MM.1S (cell line): ENCODE measurements at regions not wholly inside any gene's neighbourhood (a gene's known extent, or its start where the extent isn't known, plus 50 kb on each side); places are given as distances from the start of the nearest gene placed in this dataset.

Experiments
- DNase-seq: peaks from one replicate; pipeline ENCODE4 v3.0.0-alpha.2; 2015
- H2AFZ ChIP-seq: fragments of 300-600 bp; sonication (generic); 2 replicates; pipeline ENCODE4 v1.6.0; 2016; ENCODE audit warnings: antibody characterized with exemption, low read length
- H3F3A ChIP-seq: fragments of 300-600 bp; sonication (generic); 2 replicates; pipeline ENCODE4 v1.6.1; 2016; ENCODE audit warnings: mild to moderate bottlenecking, antibody characterized with exemption, low read length, moderate library complexity, mixed read lengths; ENCODE audit not compliant: insufficient read depth
- H3K27ac ChIP-seq: fragments of 300-600 bp; sonication (generic); 2 replicates; pipeline ENCODE4 v1.5.1; 2016; ENCODE audit warnings: mild to moderate bottlenecking, low read length
- H3K27me3 ChIP-seq: fragments of 300-600 bp; sonication (generic); replicated peaks from 2 replicates; pipeline ENCODE4 v1.6.0; 2016; ENCODE audit warnings: low read length; ENCODE audit not compliant: insufficient read depth
- H3K36me3 ChIP-seq: fragments of 300-600 bp; sonication (generic); replicated peaks from 2 replicates; pipeline ENCODE4 v1.6.1; 2016; ENCODE audit warnings: mild to moderate bottlenecking, low read length, mixed read lengths; ENCODE audit not compliant: insufficient read depth
- H3K4me1 ChIP-seq: fragments of 300-600 bp; sonication (generic); 2 replicates; pipeline ENCODE4 v1.6.1; 2016; ENCODE audit warnings: low read length, mixed read lengths
- H3K4me2 ChIP-seq: fragments of 300-600 bp; sonication (generic); 2 replicates; pipeline ENCODE4 v1.6.0; 2016; ENCODE audit warnings: low read depth, low read length
- H3K4me3 ChIP-seq: fragments of 300-600 bp; sonication (generic); 2 replicates; pipeline ENCODE4 v1.5.1; 2016; ENCODE audit warnings: low read length, mixed read lengths
- H3K79me2 ChIP-seq: fragments of 300-600 bp; sonication (generic); 2 replicates; pipeline ENCODE4 v1.6.1; 2016; ENCODE audit warnings: mixed run types, low read length, mixed read lengths
- H3K9ac ChIP-seq: fragments of 300-600 bp; sonication (generic); 2 replicates; pipeline ENCODE4 v1.6.1; 2016; ENCODE audit warnings: low read length, mixed read lengths
- H3K9me2 ChIP-seq: fragments of 300-600 bp; sonication (generic); replicated peaks from 2 replicates; pipeline ENCODE4 v1.6.1; 2016; ENCODE audit warnings: mild to moderate bottlenecking, low read length, mixed read lengths; ENCODE audit not compliant: insufficient read depth
- H3K9me3 ChIP-seq: fragments of 300-600 bp; sonication (generic); replicated peaks from 2 replicates; pipeline ENCODE4 v1.6.1; 2016; ENCODE audit warnings: mild to moderate bottlenecking, low read length, mixed read lengths; ENCODE audit not compliant: insufficient read depth
- H4K20me1 ChIP-seq: fragments of 300-600 bp; sonication (generic); 2 replicates; pipeline ENCODE4 v1.6.1; 2016; ENCODE audit warnings: mild to moderate bottlenecking, low read length, moderate library complexity, mixed read lengths; ENCODE audit not compliant: insufficient read depth
- EZH2 ChIP-seq: fragments of 300-600 bp; sonication (generic); optimal IDR thresholded peaks from 2 replicates; pipeline ENCODE3; 2017; ENCODE audit warnings: low read depth, mild to moderate bottlenecking, antibody characterized with exemption, low read length, mixed read lengths
- EZH2phosphoT487 ChIP-seq: fragments of 300-600 bp; sonication (generic); IDR thresholded peaks from 2 replicates; pipeline ENCODE4 v1.6.1; 2018; ENCODE audit warnings: antibody characterized with exemption, low read length
- TF ChIP-seq, protein P1 (sequence below): fragments of 300-600 bp; sonication (generic); IDR thresholded peaks from 2 replicates; pipeline ENCODE4 v1.5.1; 2016; ENCODE audit warnings: antibody characterized with exemption, low read length, mixed read lengths

DNA sequence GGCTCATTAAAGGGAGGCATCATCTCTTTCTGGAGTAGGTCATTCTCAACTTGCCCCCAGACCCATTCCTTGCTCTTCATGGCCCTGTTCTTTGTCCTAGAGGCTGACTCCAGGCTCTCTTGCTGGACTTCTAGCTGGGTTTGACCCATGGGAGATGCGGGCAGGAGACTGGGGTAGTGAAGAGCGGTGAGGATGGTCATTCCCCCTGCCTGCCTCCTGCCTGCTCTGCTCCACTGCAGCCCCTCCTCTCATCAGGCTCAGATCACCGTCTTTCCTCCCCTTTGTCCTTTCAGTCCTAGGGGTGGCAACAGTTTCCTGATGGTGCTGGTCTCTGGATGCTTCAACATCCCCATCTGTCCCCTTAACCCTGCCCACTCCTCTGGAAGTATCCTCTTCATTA is 170.9 kb downstream of the ABHD5 start:
- no peaks in the 10 kb centered on the region for H3K79me2 ChIP-seq

DNA sequence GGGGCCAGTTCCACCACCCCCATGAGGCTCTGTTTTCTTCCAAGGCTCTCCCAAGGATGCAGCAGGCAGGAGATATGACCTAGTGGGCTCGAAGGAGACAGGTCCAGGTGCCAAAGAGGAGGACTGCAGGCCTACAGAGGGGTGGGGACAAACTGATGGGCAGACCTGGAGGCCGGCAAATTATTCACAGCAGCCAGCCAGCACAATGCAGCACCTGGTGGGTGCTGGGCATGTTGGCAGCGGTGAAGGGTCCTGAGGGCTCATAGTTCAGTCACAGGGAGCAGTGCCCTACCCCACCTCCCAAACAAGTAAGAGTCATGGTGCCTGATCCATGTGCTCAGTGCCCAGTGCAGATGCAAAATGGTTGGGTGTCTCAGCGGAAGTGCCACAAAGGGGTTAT is 171.7 kb downstream of the ABHD5 start:
- no peaks in the 10 kb centered on the region for H4K20me1 ChIP-seq
- H3K4me2 ChIP-seq, result no peak overlapping the region
- no peak for DNase-seq

More for the DNA sequence above, 170.9 kb downstream of the ABHD5 start:
- Histone ChIP-seq H3K4me2 (no peak overlapping the region), H3K4me3 (no peak overlapping the region), H3K27me3 (no peaks in the 10 kb centered on the region), H2AFZ (no peak overlapping the region), H4K20me1 (no peaks in the 10 kb centered on the region), H3K9ac (no peak overlapping the region), H3K36me3 (no peaks in the 10 kb centered on the region), H3K9me2 (no peaks in the 10 kb centered on the region), H3K27ac (no peak overlapping the region), H3K4me1 (no peaks in the 10 kb centered on the region), H3F3A (no peaks in the 10 kb centered on the region), H3K9me3 (no peaks in the 10 kb centered on the region)
- no peak for DNase-seq
- no peak for TF ChIP-seq EZH2
- no peak for TF ChIP-seq EZH2phosphoT487

DNA sequence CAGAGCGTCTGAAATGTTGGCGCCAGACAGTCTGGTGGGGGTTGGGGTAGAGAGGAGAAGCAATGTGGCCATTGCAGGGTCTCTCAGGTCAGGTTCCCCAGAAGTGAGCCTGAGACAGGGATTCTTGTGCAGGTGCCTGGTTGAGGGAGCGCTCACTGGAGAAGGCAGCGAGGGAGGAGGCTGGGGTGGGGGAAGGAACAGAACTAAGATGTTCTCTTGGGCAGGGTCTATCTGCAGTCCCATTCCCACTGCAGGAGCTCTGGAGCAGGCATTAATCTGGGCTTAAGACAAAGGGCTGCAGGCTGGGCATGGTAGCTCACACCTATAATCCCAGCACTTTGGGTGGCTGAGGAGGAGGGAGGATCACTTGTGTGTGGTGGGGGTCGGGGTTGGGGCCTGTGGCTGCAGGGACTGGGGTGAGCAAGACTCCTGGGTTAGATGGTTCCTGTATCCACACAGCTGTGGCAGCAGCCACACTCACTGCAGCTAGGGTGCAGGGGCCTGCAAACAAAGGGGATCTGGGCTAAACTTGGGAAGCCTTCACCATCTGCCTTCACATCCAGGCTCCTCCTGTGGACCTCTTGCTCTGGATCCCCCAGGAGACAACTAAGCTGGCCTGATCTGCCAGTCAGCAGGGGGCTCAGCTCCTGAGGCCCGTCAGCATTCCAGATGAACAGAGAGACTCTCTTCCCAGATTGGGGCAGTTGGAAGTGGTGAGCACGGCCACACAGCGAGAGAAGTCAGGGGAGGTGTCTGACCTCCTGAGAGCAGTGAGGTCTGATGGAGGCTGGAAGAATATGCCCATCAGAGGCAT is 172.5 kb downstream of the ABHD5 start:
- Histone ChIP-seq H3K9me3 (no peaks in the 10 kb centered on the region), H3K27me3 (no peaks in the 10 kb centered on the region), H3K4me2 (no peak overlapping the region), H3K4me3 (no peak overlapping the region), H3K9me2 (no peaks in the 10 kb centered on the region), H3K4me1 (no peaks in the 10 kb centered on the region), H3K9ac (no peak overlapping the region), H4K20me1 (no peaks in the 10 kb centered on the region), H2AFZ (no peak overlapping the region), H3K36me3 (no peaks in the 10 kb centered on the region), H3F3A (no peaks in the 10 kb centered on the region), H3K27ac (no peak overlapping the region), H3K79me2 (no peaks in the 10 kb centered on the region)
- no peak for TF ChIP-seq EZH2
- TF ChIP-seq, protein P1, sequence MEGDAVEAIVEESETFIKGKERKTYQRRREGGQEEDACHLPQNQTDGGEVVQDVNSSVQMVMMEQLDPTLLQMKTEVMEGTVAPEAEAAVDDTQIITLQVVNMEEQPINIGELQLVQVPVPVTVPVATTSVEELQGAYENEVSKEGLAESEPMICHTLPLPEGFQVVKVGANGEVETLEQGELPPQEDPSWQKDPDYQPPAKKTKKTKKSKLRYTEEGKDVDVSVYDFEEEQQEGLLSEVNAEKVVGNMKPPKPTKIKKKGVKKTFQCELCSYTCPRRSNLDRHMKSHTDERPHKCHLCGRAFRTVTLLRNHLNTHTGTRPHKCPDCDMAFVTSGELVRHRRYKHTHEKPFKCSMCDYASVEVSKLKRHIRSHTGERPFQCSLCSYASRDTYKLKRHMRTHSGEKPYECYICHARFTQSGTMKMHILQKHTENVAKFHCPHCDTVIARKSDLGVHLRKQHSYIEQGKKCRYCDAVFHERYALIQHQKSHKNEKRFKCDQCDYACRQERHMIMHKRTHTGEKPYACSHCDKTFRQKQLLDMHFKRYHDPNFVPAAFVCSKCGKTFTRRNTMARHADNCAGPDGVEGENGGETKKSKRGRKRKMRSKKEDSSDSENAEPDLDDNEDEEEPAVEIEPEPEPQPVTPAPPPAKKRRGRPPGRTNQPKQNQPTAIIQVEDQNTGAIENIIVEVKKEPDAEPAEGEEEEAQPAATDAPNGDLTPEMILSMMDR, result no peak
- TF ChIP-seq EZH2phosphoT487, result no peak
- DNase-seq, result no peak

More for the DNA sequence above, 171.7 kb downstream of the ABHD5 start:
- no peaks in the 10 kb centered on the region for H3K36me3 ChIP-seq
- no peak for TF ChIP-seq EZH2phosphoT487
- TF ChIP-seq, protein P1, result no peak
- TF ChIP-seq EZH2, result no peak
- H2AFZ ChIP-seq, result no peak overlapping the region
- no peaks in the 10 kb centered on the region for H3K9me3 ChIP-seq
- no peaks in the 10 kb centered on the region for H3K9me2 ChIP-seq
- H3K27ac ChIP-seq, result no peak overlapping the region
- H3K9ac ChIP-seq, result no peak overlapping the region
- H3K4me3 ChIP-seq, result no peak overlapping the region
- no peaks in the 10 kb centered on the region for H3K4me1 ChIP-seq
- H3F3A ChIP-seq, result no peaks in the 10 kb centered on the region
- H3K27me3 ChIP-seq, result no peaks in the 10 kb centered on the region
- H3K79me2 ChIP-seq, result no peaks in the 10 kb centered on the region
